GM19238 (cell line): ENCODE measurements at regions not wholly inside any gene's neighbourhood (a gene's known extent, or its start where the extent isn't known, plus 50 kb on each side); places are given as distances from the start of the nearest gene placed in this dataset.
"Not testable (repeated sequence)": the region's sequence is repeated elsewhere in the genome, so short reads cannot be mapped to it uniquely, and the experiment has no call there.

ENCODE experiments used
- DNase-seq: peaks from one replicate; pipeline ENCODE4 v3.0.0; 2011; ENCODE audit warnings: low spot score; ENCODE audit not compliant: insufficient read length

GRCh38 chr7:13130906-13131305, 443.5 kb downstream of the ARL4A start:
- not testable (repeated sequence) for DNase-seq

GRCh38 chr7:13132314-13132713, 444.9 kb downstream of the ARL4A start:
- no peak for DNase-seq

- not testable (repeated sequence) for DNase-seq
Observed at GRCh38 chr7:13136345-13136744, 448.9 kb downstream of the ARL4A start.

GRCh38 chr7:13139436-13139835, 452.0 kb downstream of the ARL4A start:
- no peak for DNase-seq

GRCh38 chr7:13144673-13145072, 457.2 kb downstream of the ARL4A start:
- DNase-seq = no peak

- DNase-seq = no peak
Observed at GRCh38 chr7:13148548-13148947, 461.1 kb downstream of the ARL4A start.

- no peak for DNase-seq
Observed at GRCh38 chr7:13151978-13152377, 464.5 kb downstream of the ARL4A start.

GRCh38 chr7:13152755-13153154, 465.3 kb downstream of the ARL4A start:
- no peak for DNase-seq

- no peak for DNase-seq
Observed at GRCh38 chr7:13153266-13153665, 465.8 kb downstream of the ARL4A start.

GRCh38 chr7:13153742-13154141, 466.3 kb downstream of the ARL4A start:
- DNase-seq = no peak

- no peak for DNase-seq
Observed at GRCh38 chr7:13155188-13155587, 467.8 kb downstream of the ARL4A start.

GRCh38 chr7:13159003-13159402, 471.6 kb downstream of the ARL4A start:
- no peak for DNase-seq

- DNase-seq = no peak
Observed at GRCh38 chr7:13159467-13160184, 472.2 kb downstream of the ARL4A start.

GRCh38 chr7:13161125-13161524, 473.7 kb downstream of the ARL4A start:
- DNase-seq = no peak

- DNase-seq = no peak
Observed at GRCh38 chr7:13165854-13166253, 478.4 kb downstream of the ARL4A start.

GRCh38 chr7:13166801-13167200, 479.4 kb downstream of the ARL4A start:
- DNase-seq = no peak

- DNase-seq = no peak
Observed at GRCh38 chr7:13169356-13169755, 481.9 kb downstream of the ARL4A start.

- no peak for DNase-seq
Observed at GRCh38 chr7:13174991-13175390, 487.6 kb downstream of the ARL4A start.

GRCh38 chr7:13179011-13179582, 491.7 kb downstream of the ARL4A start:
- DNase-seq = no peak

GRCh38 chr7:13179775-13180523, 492.5 kb downstream of the ARL4A start:
- DNase-seq = no peak

- no peak for DNase-seq
Observed at GRCh38 chr7:13181216-13181615, 493.8 kb downstream of the ARL4A start.

- no peak for DNase-seq
Observed at GRCh38 chr7:13185139-13185538, 497.7 kb downstream of the ARL4A start.
